Endodermal cell (in vitro differentiated cells): ENCODE measurements at regions not wholly inside any gene's neighbourhood (a gene's known extent, or its start where the extent isn't known, plus 50 kb on each side); places are given as distances from the start of the nearest gene placed in this dataset.

ENCODE experiments used
- DNase-seq: peaks from one replicate; pipeline ENCODE4 v3.0.0-alpha.2; 2017
- H3K27ac ChIP-seq: 2 replicates; pipeline ENCODE4 v1.5.1; 2013; ENCODE audit warnings: mild to moderate bottlenecking, low read depth, low read length, moderate library complexity
- H3K27me3 ChIP-seq: 2 replicates; pipeline ENCODE4 v1.6.1; 2013; ENCODE audit warnings: mild to moderate bottlenecking, low read length, moderate library complexity; ENCODE audit not compliant: insufficient read depth, control insufficient read depth, poor library complexity, severe bottlenecking
- H3K36me3 ChIP-seq: 2 replicates; pipeline ENCODE4 v1.7.0; 2013; ENCODE audit warnings: mild to moderate bottlenecking, low read length, moderate library complexity; ENCODE audit not compliant: control insufficient read depth, insufficient read depth
- H3K4me1 ChIP-seq: one replicate; pipeline ENCODE4 v1.7.0; 2013; ENCODE audit warnings: low read length; ENCODE audit not compliant: control insufficient read depth, insufficient read depth
- H3K4me3 ChIP-seq: 2 replicates; pipeline ENCODE4 v1.5.1; 2013; ENCODE audit warnings: mild to moderate bottlenecking, low read length, moderate library complexity
- H3K9ac ChIP-seq: 2 replicates; pipeline ENCODE4 v1.6.1; 2013; ENCODE audit warnings: mild to moderate bottlenecking, low read length, moderate library complexity; ENCODE audit not compliant: poor library complexity, severe bottlenecking; ENCODE audit errors: extremely low read depth
- H3K9me3 ChIP-seq: 2 replicates; pipeline ENCODE4 v1.6.1; 2013; ENCODE audit warnings: mild to moderate bottlenecking, low read length, moderate library complexity; ENCODE audit not compliant: control insufficient read depth
- H3K27ac Mint-ChIP-seq: 2 replicates; pipeline ENCODE4 v1.8.0; 2020; ENCODE audit warnings: mixed read lengths
- H3K27me3 Mint-ChIP-seq: 2 replicates; pipeline ENCODE4 v1.8.0; 2021; ENCODE audit warnings: mild to moderate bottlenecking, mixed read lengths; ENCODE audit not compliant: insufficient read depth
- H3K36me3 Mint-ChIP-seq: 2 replicates; pipeline ENCODE4 v1.8.0; 2020; ENCODE audit warnings: low read depth, mixed read lengths
- H3K4me1 Mint-ChIP-seq: 2 replicates; pipeline ENCODE4 v1.8.0; 2020; ENCODE audit warnings: mixed read lengths
- H3K4me3 Mint-ChIP-seq: 2 replicates; pipeline ENCODE4 v1.8.0; 2020; ENCODE audit warnings: mild to moderate bottlenecking, moderate library complexity, mixed read lengths
- H3K9me3 Mint-ChIP-seq: 2 replicates; pipeline ENCODE4 v1.8.0; 2020; ENCODE audit warnings: mild to moderate bottlenecking, mixed read lengths
- whole genome bisulfite sequencing, 2 experiments: methylation state at CpG; one replicate each; pipeline versions ENCODE4 v1.1.5 to v1.1.7; 2013; ENCODE audit warnings: missing lambda C conversion rate in 2 of 2, mixed read lengths in 1 of 2; ENCODE audit not compliant: insufficient coverage in 1 of 2, insufficient read length in 1 of 2; 5-methylcytosine and 5-hydroxymethylcytosine counted together
- TF ChIP-seq, protein P1 (sequence below): fragments of 200-600 bp; sonication (generic); conservative IDR thresholded peaks from 2 replicates; pipeline ENCODE4 v1.5.0; 2021; ENCODE audit warnings: antibody characterized with exemption, mild to moderate bottlenecking

GRCh38 chr14:80352471-80352870, 141.2 kb upstream of the DIO2 start:
- TF ChIP-seq, protein P1, sequence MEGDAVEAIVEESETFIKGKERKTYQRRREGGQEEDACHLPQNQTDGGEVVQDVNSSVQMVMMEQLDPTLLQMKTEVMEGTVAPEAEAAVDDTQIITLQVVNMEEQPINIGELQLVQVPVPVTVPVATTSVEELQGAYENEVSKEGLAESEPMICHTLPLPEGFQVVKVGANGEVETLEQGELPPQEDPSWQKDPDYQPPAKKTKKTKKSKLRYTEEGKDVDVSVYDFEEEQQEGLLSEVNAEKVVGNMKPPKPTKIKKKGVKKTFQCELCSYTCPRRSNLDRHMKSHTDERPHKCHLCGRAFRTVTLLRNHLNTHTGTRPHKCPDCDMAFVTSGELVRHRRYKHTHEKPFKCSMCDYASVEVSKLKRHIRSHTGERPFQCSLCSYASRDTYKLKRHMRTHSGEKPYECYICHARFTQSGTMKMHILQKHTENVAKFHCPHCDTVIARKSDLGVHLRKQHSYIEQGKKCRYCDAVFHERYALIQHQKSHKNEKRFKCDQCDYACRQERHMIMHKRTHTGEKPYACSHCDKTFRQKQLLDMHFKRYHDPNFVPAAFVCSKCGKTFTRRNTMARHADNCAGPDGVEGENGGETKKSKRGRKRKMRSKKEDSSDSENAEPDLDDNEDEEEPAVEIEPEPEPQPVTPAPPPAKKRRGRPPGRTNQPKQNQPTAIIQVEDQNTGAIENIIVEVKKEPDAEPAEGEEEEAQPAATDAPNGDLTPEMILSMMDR: no peak
- no peaks in the 10 kb centered on the region for H3K27me3 Mint-ChIP-seq
- no peaks in the 10 kb centered on the region for H3K36me3 Mint-ChIP-seq
- no peak overlapping the region for H3K4me3 Mint-ChIP-seq
- H3K27me3 ChIP-seq: no peaks in the 10 kb centered on the region
- WGBS, 2 experiments: 94 to 100% methylated on average over 1 of the region's 1 CpG
- H3K36me3 ChIP-seq: no peaks in the 10 kb centered on the region
- no peak for DNase-seq
- no peak overlapping the region for H3K9ac ChIP-seq
- no peaks in the 10 kb centered on the region for H3K4me1 Mint-ChIP-seq
- H3K27ac Mint-ChIP-seq: no peak overlapping the region
- H3K4me1 ChIP-seq: no peaks in the 10 kb centered on the region
- no peak overlapping the region for H3K4me3 ChIP-seq
- no peak overlapping the region for H3K27ac ChIP-seq
- no peaks in the 10 kb centered on the region for H3K9me3 Mint-ChIP-seq
- no peaks in the 10 kb centered on the region for H3K9me3 ChIP-seq

DNA sequence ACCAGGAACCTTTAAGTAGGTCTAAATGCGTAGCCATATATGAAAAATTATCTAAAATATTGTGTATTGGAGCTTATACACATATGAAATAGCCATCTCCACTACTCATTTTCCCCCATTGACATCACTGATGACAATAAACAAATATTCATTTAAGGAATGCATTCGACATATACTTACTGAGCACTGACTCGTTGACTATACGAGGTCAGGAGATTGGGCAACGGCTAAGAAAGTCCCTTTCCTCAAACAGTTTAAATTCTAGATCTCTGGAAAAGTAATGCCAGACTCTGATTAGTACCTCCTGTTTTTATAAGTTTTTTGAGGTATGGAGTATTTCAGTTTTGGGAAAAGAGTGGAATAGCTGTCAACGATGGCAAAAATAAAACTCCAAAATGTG, 139.4 kb upstream of the DIO2 start:
- H3K9me3 ChIP-seq: no peaks in the 10 kb centered on the region
- Mint-ChIP-seq H3K4me3 (no peak overlapping the region), H3K36me3 (no peaks in the 10 kb centered on the region), H3K9me3 (no peaks in the 10 kb centered on the region), H3K27me3 (no peaks in the 10 kb centered on the region), H3K4me1 (no peaks in the 10 kb centered on the region), H3K27ac (no peak overlapping the region)
- no peaks in the 10 kb centered on the region for H3K4me1 ChIP-seq
- H3K4me3 ChIP-seq: no peak overlapping the region
- H3K27ac ChIP-seq: no peak overlapping the region
- no peaks in the 10 kb centered on the region for H3K36me3 ChIP-seq
- TF ChIP-seq, protein P1: no peak
- WGBS, 2 experiments: 93 to 94% methylated on average over 5 of the region's 6 CpGs
- no peak for DNase-seq
- no peaks in the 10 kb centered on the region for H3K27me3 ChIP-seq
- H3K9ac ChIP-seq: no peak overlapping the region

DNA sequence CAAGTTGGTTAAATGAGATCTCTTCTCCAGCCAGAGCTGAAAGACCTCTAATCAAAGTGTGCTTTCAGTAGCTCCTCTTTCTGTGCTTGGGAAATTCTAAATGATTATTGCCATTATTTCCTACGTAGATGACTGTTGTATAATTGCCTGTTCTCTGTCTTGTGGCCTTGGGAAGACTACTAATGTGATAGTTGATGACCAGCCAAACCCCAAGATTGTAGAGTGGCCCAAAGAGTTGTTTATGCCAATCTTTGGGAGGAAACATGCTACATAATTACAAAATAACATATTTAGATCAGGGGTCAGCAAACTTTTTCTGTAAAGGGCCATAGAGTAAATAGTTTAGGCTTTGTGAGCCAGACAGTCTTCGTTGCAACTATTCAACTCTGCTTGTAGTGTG, 135.1 kb upstream of the DIO2 start:
- Mint-ChIP-seq H3K9me3 (no peaks in the 10 kb centered on the region), H3K36me3 (no peaks in the 10 kb centered on the region), H3K4me3 (no peak overlapping the region), H3K27ac (no peak overlapping the region), H3K27me3 (no peaks in the 10 kb centered on the region), H3K4me1 (no peaks in the 10 kb centered on the region)
- Histone ChIP-seq H3K9me3 (no peaks in the 10 kb centered on the region), H3K27me3 (no peaks in the 10 kb centered on the region), H3K9ac (no peak overlapping the region), H3K4me3 (no peak overlapping the region), H3K36me3 (no peaks in the 10 kb centered on the region), H3K27ac (no peak overlapping the region), H3K4me1 (no peaks in the 10 kb centered on the region)
- no peak for DNase-seq
- TF ChIP-seq, protein P1: no peak
- 96 to 100% methylated on average over 1 to 2 of the region's 2 CpGs for WGBS, 2 experiments
